SU-DHL-6 (cell line): ENCODE measurements at regions not wholly inside any gene's neighbourhood (a gene's known extent, or its start where the extent isn't known, plus 50 kb on each side); places are given as distances from the start of the nearest gene placed in this dataset.
A peak's percentile ranks its signal among the peaks of the same experiment; 100 is the strongest.

Experiments used
- H2AFZ ChIP-seq: fragments of 200-600 bp; sonication (generic); 2 replicates; pipeline ENCODE4 v1.6.1; 2014; ENCODE audit warnings: low read depth, mild to moderate bottlenecking, moderate library complexity, mixed read lengths, antibody characterized with exemption, low read length; ENCODE audit not compliant: severe bottlenecking
- H3F3A ChIP-seq: fragments of 200-600 bp; shearing (Covaris generic); 2 replicates; pipeline ENCODE4 v1.6.0; 2016; ENCODE audit warnings: antibody characterized with exemption, mild to moderate bottlenecking; ENCODE audit not compliant: insufficient read depth
- H3K27ac ChIP-seq: fragments of 200-600 bp; sonication (generic); 2 replicates; pipeline ENCODE4 v1.5.1; 2016; ENCODE audit warnings: low read depth, mild to moderate bottlenecking, low read length, moderate library complexity, mixed read lengths
- H3K27me3 ChIP-seq: fragments of 200-600 bp; sonication (generic), shearing (Covaris generic); 2 replicates; pipeline ENCODE4 v1.6.0; 2014; ENCODE audit warnings: mild to moderate bottlenecking, low read length
- H3K36me3 ChIP-seq: fragments of 200-600 bp; sonication (generic); 2 replicates; pipeline ENCODE4 v1.6.1; 2014; ENCODE audit warnings: mild to moderate bottlenecking, low read length, mixed read lengths
- H3K4me2 ChIP-seq: fragments of 300-600, 200-600 bp; shearing (Covaris generic), sonication (generic); 2 replicates; pipeline ENCODE4 v1.6.0; 2014; ENCODE audit warnings: low read length, low read depth, mild to moderate bottlenecking; ENCODE audit not compliant: poor library complexity, severe bottlenecking
- H3K4me3 ChIP-seq: fragments of 200-600 bp; sonication (generic); 2 replicates; pipeline ENCODE4 v1.5.1; 2014; ENCODE audit warnings: antibody characterized with exemption, low read length, mild to moderate bottlenecking, mixed read lengths; ENCODE audit not compliant: insufficient read depth, poor library complexity, severe bottlenecking
- H3K79me2 ChIP-seq: fragments of 200-600 bp; sonication (generic); 2 replicates; pipeline ENCODE4 v1.6.1; 2014; ENCODE audit warnings: mild to moderate bottlenecking, low read length, moderate library complexity; ENCODE audit not compliant: insufficient read depth
- H3K9ac ChIP-seq: fragments of 200-600 bp; sonication (generic); 2 replicates; pipeline ENCODE4 v1.7.0; 2014; ENCODE audit warnings: mild to moderate bottlenecking, low read length
- H3K9me2 ChIP-seq: fragments of 200-600 bp; sonication (generic); replicated peaks from 2 replicates; pipeline ENCODE4 v1.6.1; 2014; ENCODE audit warnings: low read length; ENCODE audit not compliant: insufficient read depth
- H3K9me3 ChIP-seq: fragments of 200-600 bp; sonication (generic); 2 replicates; pipeline ENCODE4 v1.6.1; 2014; ENCODE audit warnings: low read length, mixed read lengths; ENCODE audit not compliant: insufficient read depth
- H4K20me1 ChIP-seq: fragments of 200-600 bp; sonication (generic); 2 replicates; pipeline ENCODE4 v1.6.1; 2014; ENCODE audit warnings: low read depth, mild to moderate bottlenecking, antibody characterized with exemption, low read length, moderate library complexity, mixed read lengths
- CTCF ChIP-seq: fragments of 200-600 bp; sonication (generic); IDR thresholded peaks from one replicate; pipeline ENCODE4 v1.5.1; 2017; ENCODE audit warnings: antibody characterized with exemption, mild to moderate bottlenecking, low read length, moderate library complexity; ENCODE audit not compliant: insufficient read depth, poor library complexity, severe bottlenecking
- EZH2phosphoT487 ChIP-seq: fragments of 200-600 bp; sonication (generic), shearing (Covaris generic); conservative IDR thresholded peaks from 2 replicates; pipeline ENCODE4 v1.6.1; 2018; ENCODE audit warnings: mild to moderate bottlenecking, antibody characterized with exemption, low read length, moderate library complexity, mixed read lengths

GRCh38 chr17:53039981-53040380, 782.7 kb upstream of the KIF2B start:
- H3K79me2 ChIP-seq, result no peaks in the 10 kb centered on the region
- H3K27me3 ChIP-seq, result no peaks in the 10 kb centered on the region
- H3K4me3 ChIP-seq, result no peak overlapping the region
- H3K27ac ChIP-seq, result no peak overlapping the region
- no peaks in the 10 kb centered on the region for H3K9me3 ChIP-seq
- H3K9ac ChIP-seq, result no peak overlapping the region
- H3K9me2 ChIP-seq, result no peaks in the 10 kb centered on the region
- H3F3A ChIP-seq, result no peaks in the 10 kb centered on the region
- TF ChIP-seq CTCF, result no peak
- no peak for TF ChIP-seq EZH2phosphoT487
- no peaks in the 10 kb centered on the region for H4K20me1 ChIP-seq
- H3K4me2 ChIP-seq, result no peak overlapping the region
- no peaks in the 10 kb centered on the region for H3K36me3 ChIP-seq
- H2AFZ ChIP-seq, result no peak overlapping the region

GRCh38 chr17:53033297-53033696, 789.4 kb upstream of the KIF2B start:
- Histone ChIP-seq H3K27ac (no peak overlapping the region), H3K79me2 (no peaks in the 10 kb centered on the region), H4K20me1 (no peaks in the 10 kb centered on the region), H3K4me3 (no peak overlapping the region), H3K4me2 (no peak overlapping the region), H3K9ac (no peak overlapping the region), H3K9me2 (no peaks in the 10 kb centered on the region), H2AFZ (no peak overlapping the region), H3K36me3 (no peaks in the 10 kb centered on the region), H3K27me3 (no peaks in the 10 kb centered on the region), H3K9me3 (no peaks in the 10 kb centered on the region), H3F3A (no peaks in the 10 kb centered on the region)
- TF ChIP-seq EZH2phosphoT487, result no peak
- no peak for TF ChIP-seq CTCF

GRCh38 chr17:53032861-53033271, 789.9 kb upstream of the KIF2B start:
- H3K9me2 ChIP-seq, result no peaks in the 10 kb centered on the region
- no peaks in the 10 kb centered on the region for H3K79me2 ChIP-seq
- no peaks in the 10 kb centered on the region for H3K9me3 ChIP-seq
- H2AFZ ChIP-seq, result no peak overlapping the region
- H3K27me3 ChIP-seq, result no peaks in the 10 kb centered on the region
- H3F3A ChIP-seq, result no peaks in the 10 kb centered on the region
- no peaks in the 10 kb centered on the region for H4K20me1 ChIP-seq
- H3K4me3 ChIP-seq, result no peak overlapping the region
- no peak overlapping the region for H3K27ac ChIP-seq
- H3K4me2 ChIP-seq, result no peak overlapping the region
- no peaks in the 10 kb centered on the region for H3K36me3 ChIP-seq
- TF ChIP-seq CTCF (peak; percentile 30), EZH2phosphoT487 (no peak)
- H3K9ac ChIP-seq, result no peak overlapping the region

- H4K20me1 ChIP-seq, result no peaks in the 10 kb centered on the region
- no peaks in the 10 kb centered on the region for H3K27me3 ChIP-seq
- TF ChIP-seq CTCF (no peak), EZH2phosphoT487 (no peak)
- H3K9me3 ChIP-seq, result 0 out of 2 replicates have a peak, but pooled peaks cover 4% of the 10 kb centered on the region
- H3K27ac ChIP-seq, result no peak overlapping the region
- H3F3A ChIP-seq, result no peaks in the 10 kb centered on the region
- no peak overlapping the region for H3K4me2 ChIP-seq
- H3K4me3 ChIP-seq, result no peak overlapping the region
- no peaks in the 10 kb centered on the region for H3K79me2 ChIP-seq
- H3K9me2 ChIP-seq, result no peaks in the 10 kb centered on the region
- H3K36me3 ChIP-seq, result no peaks in the 10 kb centered on the region
- H2AFZ ChIP-seq, result no peak overlapping the region
- H3K9ac ChIP-seq, result no peak overlapping the region
Measured at GRCh38 chr17:53017227-53017626, 805.5 kb upstream of the KIF2B start.
